ENCODE measurements at regions not wholly inside any gene's neighbourhood (a gene's known extent, or its start where the extent isn't known, plus 50 kb on each side); places are given as distances from the start of the nearest gene placed in this dataset.

DNA sequence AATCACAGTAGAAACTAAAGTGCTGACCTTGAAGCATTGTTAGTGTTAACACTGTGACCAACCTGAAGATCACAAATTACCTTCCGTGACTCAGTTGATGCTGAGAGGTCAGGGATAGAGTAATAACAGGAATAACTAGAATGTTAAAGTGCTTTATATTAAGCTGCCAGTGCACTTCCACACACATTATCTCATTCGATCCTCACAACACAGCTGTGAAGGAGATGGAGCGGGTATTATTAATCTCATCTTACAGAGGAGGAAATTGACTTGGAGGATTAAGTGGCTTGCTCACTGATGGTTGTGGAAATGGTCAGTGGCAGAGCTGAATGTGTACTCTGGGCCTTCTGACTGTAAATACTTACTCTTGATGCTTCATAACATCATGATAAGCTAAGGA lies 252.5 kb upstream of the DMRT1 start:
- TF ChIP-seq CTCF (IDR thresholded peaks at IDR 0.05), result no peak
- no peak for TF ChIP-seq POLR2A (IDR thresholded peaks at IDR 0.05)
